Right lobe of liver (tissue), 4 donors: ENCODE measurements at regions not wholly inside any gene's neighbourhood (a gene's known extent, or its start where the extent isn't known, plus 50 kb on each side); places are given as distances from the start of the nearest gene placed in this dataset.

ENCODE experiments used
- POLR2A ChIP-seq: fragments of 450-650 bp; IDR thresholded peaks from one replicate; pipeline ENCODE4 v1.6.1; 2017; ENCODE audit warnings: antibody characterized with exemption, mild to moderate bottlenecking
- TF ChIP-seq, protein P1 (sequence below), 4 donors: fragments of 200-600 bp in 3 of 4; fragments of 450-650 bp in 1 of 4; IDR thresholded peaks; one replicate each; pipeline versions ENCODE4 v1.5.1 to v1.8.0; 2016 to 2022; ENCODE audit warnings: antibody characterized with exemption in 4 of 4, mild to moderate bottlenecking in 2 of 4
- donor health status: DM: no; HTN: no; CAD: no.
- donor health status: DM: no; HTN: no; CAD: no.
- donor health status: DM: no; HTN: yes; CAD: no.

DNA sequence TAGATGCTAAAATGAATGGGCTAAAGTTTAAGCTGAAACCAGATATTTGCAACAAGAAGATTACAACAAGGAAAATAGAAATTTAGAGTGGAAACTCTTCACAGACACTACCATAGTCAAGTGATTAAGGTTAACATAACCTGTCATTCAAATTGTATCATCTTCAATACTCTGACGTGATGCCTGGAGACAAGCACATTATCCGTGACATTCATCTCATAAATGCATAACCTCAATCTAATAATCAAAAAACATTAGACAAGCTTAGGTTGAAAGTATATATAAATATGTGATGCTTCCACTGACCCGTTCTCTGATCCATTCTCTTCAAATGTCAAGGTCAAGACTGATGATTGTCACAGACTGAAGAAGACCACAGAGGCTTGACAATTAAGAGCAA, 263.8 kb upstream of the MEOX2 start:
- TF ChIP-seq, protein P1, sequence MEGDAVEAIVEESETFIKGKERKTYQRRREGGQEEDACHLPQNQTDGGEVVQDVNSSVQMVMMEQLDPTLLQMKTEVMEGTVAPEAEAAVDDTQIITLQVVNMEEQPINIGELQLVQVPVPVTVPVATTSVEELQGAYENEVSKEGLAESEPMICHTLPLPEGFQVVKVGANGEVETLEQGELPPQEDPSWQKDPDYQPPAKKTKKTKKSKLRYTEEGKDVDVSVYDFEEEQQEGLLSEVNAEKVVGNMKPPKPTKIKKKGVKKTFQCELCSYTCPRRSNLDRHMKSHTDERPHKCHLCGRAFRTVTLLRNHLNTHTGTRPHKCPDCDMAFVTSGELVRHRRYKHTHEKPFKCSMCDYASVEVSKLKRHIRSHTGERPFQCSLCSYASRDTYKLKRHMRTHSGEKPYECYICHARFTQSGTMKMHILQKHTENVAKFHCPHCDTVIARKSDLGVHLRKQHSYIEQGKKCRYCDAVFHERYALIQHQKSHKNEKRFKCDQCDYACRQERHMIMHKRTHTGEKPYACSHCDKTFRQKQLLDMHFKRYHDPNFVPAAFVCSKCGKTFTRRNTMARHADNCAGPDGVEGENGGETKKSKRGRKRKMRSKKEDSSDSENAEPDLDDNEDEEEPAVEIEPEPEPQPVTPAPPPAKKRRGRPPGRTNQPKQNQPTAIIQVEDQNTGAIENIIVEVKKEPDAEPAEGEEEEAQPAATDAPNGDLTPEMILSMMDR (IDR thresholded peaks at IDR 0.05) = no peak
- TF ChIP-seq POLR2A = no peak
